Upper lobe of left lung (tissue), 4 donors: ENCODE measurements at regions not wholly inside any gene's neighbourhood (a gene's known extent, or its start where the extent isn't known, plus 50 kb on each side); places are given as distances from the start of the nearest gene placed in this dataset.

ENCODE experiments used
- EP300 ChIP-seq, 4 donors: sonication (generic); formaldehyde crosslinking; IDR thresholded peaks; one replicate each; pipeline ENCODE4 v1.5.1; 2017; ENCODE audit warnings: antibody characterized with exemption in 4 of 4, control low read depth in 2 of 4
- POLR2A ChIP-seq, 4 donors: fragments of 450-650 bp; IDR thresholded peaks; one replicate each; pipeline ENCODE4 v1.5.1; 2016 to 2017; ENCODE audit warnings: antibody characterized with exemption in 4 of 4, mild to moderate bottlenecking in 2 of 4
- POLR2AphosphoS5 ChIP-seq, 2 donors: sonication (generic); formaldehyde crosslinking; IDR thresholded peaks; one replicate each; pipeline ENCODE4 v1.5.1; 2017; ENCODE audit warnings: antibody characterized with exemption in 2 of 2
- TF ChIP-seq, protein P1 (sequence below), 6 experiments: fragments of 450-650 bp in 4 of 6; fragments of 200-600 bp in 2 of 6; sonication (generic) in 2 of 6; IDR thresholded peaks; one replicate each; pipeline ENCODE4 v1.5.1; 2016 to 2019; ENCODE audit warnings: antibody characterized with exemption in 6 of 6

DNA sequence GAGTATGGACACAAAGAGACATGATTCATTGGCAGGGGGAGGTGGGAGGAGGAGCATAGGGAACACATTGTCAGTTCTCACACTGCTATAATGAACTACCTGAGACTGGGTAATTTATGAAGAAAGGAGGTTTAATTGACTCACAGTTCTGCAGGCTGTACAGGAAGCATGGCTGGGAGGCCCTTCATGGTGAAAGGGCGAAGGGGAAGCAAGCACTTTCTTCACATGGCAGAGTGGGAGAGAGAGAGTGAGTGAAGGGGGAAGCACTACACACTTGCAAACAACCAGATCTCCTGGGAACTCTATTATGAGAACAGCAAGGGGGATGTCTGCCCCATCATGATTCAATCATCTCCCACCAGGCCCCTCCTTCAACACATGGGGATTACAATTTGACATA, 391.8 kb downstream of the BMP4 start:
- TF ChIP-seq, protein P1, sequence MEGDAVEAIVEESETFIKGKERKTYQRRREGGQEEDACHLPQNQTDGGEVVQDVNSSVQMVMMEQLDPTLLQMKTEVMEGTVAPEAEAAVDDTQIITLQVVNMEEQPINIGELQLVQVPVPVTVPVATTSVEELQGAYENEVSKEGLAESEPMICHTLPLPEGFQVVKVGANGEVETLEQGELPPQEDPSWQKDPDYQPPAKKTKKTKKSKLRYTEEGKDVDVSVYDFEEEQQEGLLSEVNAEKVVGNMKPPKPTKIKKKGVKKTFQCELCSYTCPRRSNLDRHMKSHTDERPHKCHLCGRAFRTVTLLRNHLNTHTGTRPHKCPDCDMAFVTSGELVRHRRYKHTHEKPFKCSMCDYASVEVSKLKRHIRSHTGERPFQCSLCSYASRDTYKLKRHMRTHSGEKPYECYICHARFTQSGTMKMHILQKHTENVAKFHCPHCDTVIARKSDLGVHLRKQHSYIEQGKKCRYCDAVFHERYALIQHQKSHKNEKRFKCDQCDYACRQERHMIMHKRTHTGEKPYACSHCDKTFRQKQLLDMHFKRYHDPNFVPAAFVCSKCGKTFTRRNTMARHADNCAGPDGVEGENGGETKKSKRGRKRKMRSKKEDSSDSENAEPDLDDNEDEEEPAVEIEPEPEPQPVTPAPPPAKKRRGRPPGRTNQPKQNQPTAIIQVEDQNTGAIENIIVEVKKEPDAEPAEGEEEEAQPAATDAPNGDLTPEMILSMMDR (IDR thresholded peaks at IDR 0.05): no peak
- TF ChIP-seq POLR2A (IDR thresholded peaks at IDR 0.05) (no peak), EP300 (IDR thresholded peaks at IDR 0.05) (no peak), POLR2AphosphoS5 (IDR thresholded peaks at IDR 0.05) (no peak)
